A673 (cell line): ENCODE measurements at regions not wholly inside any gene's neighbourhood (a gene's known extent, or its start where the extent isn't known, plus 50 kb on each side); places are given as distances from the start of the nearest gene placed in this dataset.

Source experiments
- CTCF ChIP-seq: fragments of 300-800, 200-600 bp; sonication (generic); conservative IDR thresholded peaks from 2 replicates; pipeline ENCODE4 v1.5.1; 2017; ENCODE audit warnings: low read depth, mild to moderate bottlenecking, antibody characterized with exemption, low read length, moderate library complexity, mixed read lengths
- EZH2 ChIP-seq: fragments of 200-600 bp; sonication (generic); IDR thresholded peaks from 2 replicates; pipeline ENCODE4 v1.6.1; 2017; ENCODE audit warnings: borderline replicate concordance, low read depth, mild to moderate bottlenecking, mixed read lengths, antibody characterized with exemption, low read length; ENCODE audit not compliant: poor library complexity, severe bottlenecking

- TF ChIP-seq EZH2 = no peak
- TF ChIP-seq CTCF = no peak
Measured at GRCh38 chrX:40153345-40154249, 55.8 kb upstream of the BCOR start.
